ENCODE measurements at regions not wholly inside any gene's neighbourhood (a gene's known extent, or its start where the extent isn't known, plus 50 kb on each side); places are given as distances from the start of the nearest gene placed in this dataset.

GRCh38 chr9:91143642-91144041 lies 218.1 kb downstream of the AUH start:
- H3K4me3 ChIP-seq (ENCODE audit: low read depth in 2 of 2, low read length in 1 of 2): no peak overlapping the region
- H3K9me2 ChIP-seq: no peaks in the 10 kb centered on the region
- WGBS (ENCODE audit: low lambda C conversion rate): 45% methylated on average over 3 of the region's 3 CpGs
- H3K27me3 ChIP-seq (ENCODE audit: insufficient read depth): no peaks in the 10 kb centered on the region
- H3K36me3 ChIP-seq (replicated peaks in 1 of 2; ENCODE audit: control insufficient read depth in 1 of 2, insufficient read depth in 2 of 2, low read length in 1 of 2): no peaks in the 10 kb centered on the region
- ChIA-PET POLR2A (no interaction called here), CTCF (no interaction called here)
- H3F3A ChIP-seq (replicated peaks; ENCODE audit: insufficient read depth): no peaks in the 10 kb centered on the region
- no peak overlapping the region for H3K27ac ChIP-seq (ENCODE audit: low read depth in 2 of 2, low read length in 1 of 2)
- no peaks in the 10 kb centered on the region for H3K79me2 ChIP-seq (ENCODE audit: insufficient read depth)
- H3K4me1 ChIP-seq (ENCODE audit: control insufficient read depth in 1 of 2, insufficient read depth in 2 of 2, low read depth in 1 of 2, low read length in 1 of 2): no peaks in the 10 kb centered on the region
- H3K4me2 ChIP-seq: no peak overlapping the region
- no peak overlapping the region for H2AFZ ChIP-seq (ENCODE audit: low read depth)
- H3K9ac ChIP-seq: no peak overlapping the region
- DNase-seq: no peak
- TF ChIP-seq JUND (IDR thresholded peaks at IDR 0.05) (no peak), SIN3A (IDR thresholded peaks at IDR 0.05; ENCODE audit: borderline replicate concordance, low read depth, low read length) (no peak), TEAD4 (IDR thresholded peaks at IDR 0.05; ENCODE audit: borderline replicate concordance, insufficient read depth) (no peak), RXRA (IDR thresholded peaks at IDR 0.05; ENCODE audit: borderline replicate concordance, low read depth) (no peak), USF1 (IDR thresholded peaks at IDR 0.05; ENCODE audit: borderline replicate concordance, low read depth) (no peak), NFIC (IDR thresholded peaks at IDR 0.05; ENCODE audit: borderline replicate concordance) (no peak), FOXM1 (IDR thresholded peaks at IDR 0.05; ENCODE audit: low read depth) (no peak), TAF1 (IDR thresholded peaks at IDR 0.05; ENCODE audit: borderline replicate concordance, low read depth, low read length) (no peak), RAD21 (IDR thresholded peaks at IDR 0.05; ENCODE audit: low read length) (no peak), EZH2phosphoT487 (IDR thresholded peaks at IDR 0.05; ENCODE audit: borderline replicate concordance, low read depth) (no peak), FOSL2 (IDR thresholded peaks at IDR 0.05; ENCODE audit: borderline replicate concordance, low read depth) (no peak), MEF2A (IDR thresholded peaks at IDR 0.05; ENCODE audit: borderline replicate concordance, low read depth) (no peak), YY1 (IDR thresholded peaks at IDR 0.05; ENCODE audit: low read depth) (no peak)
- no peaks in the 10 kb centered on the region for H4K20me1 ChIP-seq (ENCODE audit: insufficient read depth)
- H3K9me3 ChIP-seq: no peaks in the 10 kb centered on the region

DNA sequence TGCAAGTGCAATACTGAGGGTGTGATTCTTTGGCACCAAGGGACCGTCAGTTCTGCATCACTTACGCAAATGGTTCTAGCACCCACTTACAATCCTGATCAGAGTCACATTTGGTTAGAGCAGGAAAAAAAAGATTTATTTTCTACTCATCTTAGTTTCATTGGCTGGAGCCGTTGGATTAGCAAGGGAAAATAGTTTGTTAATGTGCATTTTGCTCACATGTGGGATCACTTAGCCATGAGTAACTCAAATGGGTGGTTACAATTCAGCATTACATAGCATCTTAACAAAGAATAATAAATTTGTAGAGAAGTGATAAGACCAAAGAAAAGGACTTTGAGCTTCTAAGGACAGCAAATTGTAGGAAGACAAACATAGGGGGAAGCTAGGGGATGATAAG lies 216.9 kb downstream of the AUH start:
- no peak for DNase-seq
- Histone ChIP-seq H4K20me1 (ENCODE audit: insufficient read depth) (no peaks in the 10 kb centered on the region), H3K27ac (ENCODE audit: low read depth in 2 of 2, low read length in 1 of 2) (no peak overlapping the region), H3K4me1 (ENCODE audit: control insufficient read depth in 1 of 2, insufficient read depth in 2 of 2, low read depth in 1 of 2, low read length in 1 of 2) (no peaks in the 10 kb centered on the region), H3K79me2 (ENCODE audit: insufficient read depth) (no peaks in the 10 kb centered on the region), H3K9ac (no peak overlapping the region), H3K4me3 (ENCODE audit: low read depth in 2 of 2, low read length in 1 of 2) (no peak overlapping the region), H3K36me3 (replicated peaks in 1 of 2; ENCODE audit: control insufficient read depth in 1 of 2, insufficient read depth in 2 of 2, low read length in 1 of 2) (no peaks in the 10 kb centered on the region), H3K4me2 (no peak overlapping the region), H2AFZ (ENCODE audit: low read depth) (no peak overlapping the region), H3F3A (replicated peaks; ENCODE audit: insufficient read depth) (no peaks in the 10 kb centered on the region), H3K9me2 (no peaks in the 10 kb centered on the region), H3K27me3 (ENCODE audit: insufficient read depth) (no peaks in the 10 kb centered on the region), H3K9me3 (no peaks in the 10 kb centered on the region)
- 76% methylated on average over 3 of the region's 3 CpGs for WGBS (ENCODE audit: low lambda C conversion rate)
- CTCF ChIA-PET: no interaction called here
- TF ChIP-seq FOXJ3 (CRISPR knock-in tag; IDR thresholded peaks at IDR 0.05): no peak
- POLR2A ChIA-PET: no interaction called here

DNA sequence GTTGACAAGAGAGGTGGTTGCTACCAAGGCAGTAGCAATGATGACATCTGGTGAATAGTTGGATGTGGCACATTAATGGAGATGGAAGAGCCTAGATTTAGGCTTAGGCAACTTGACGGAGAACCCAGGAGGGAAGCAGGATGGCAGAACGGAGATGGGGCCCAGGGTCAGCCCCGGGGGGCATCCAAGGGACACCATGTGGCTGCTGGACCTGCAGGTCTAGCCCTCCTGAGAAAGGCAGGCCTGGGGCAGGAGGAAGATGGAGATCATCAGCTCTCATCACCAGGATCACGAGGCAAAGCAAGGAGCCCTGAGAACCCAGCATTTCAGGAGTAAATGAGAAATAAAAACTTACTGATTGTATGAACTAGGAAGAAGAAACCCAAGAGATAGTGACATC lies 216.2 kb downstream of the AUH start:
- WGBS (ENCODE audit: low lambda C conversion rate): 21% methylated on average over 2 of the region's 4 CpGs
- Histone ChIP-seq H3K9ac (no peak overlapping the region), H2AFZ (ENCODE audit: low read depth) (no peak overlapping the region), H3K9me2 (no peaks in the 10 kb centered on the region), H3F3A (replicated peaks; ENCODE audit: insufficient read depth) (no peaks in the 10 kb centered on the region), H3K27ac (ENCODE audit: low read depth in 2 of 2, low read length in 1 of 2) (no peak overlapping the region), H3K79me2 (ENCODE audit: insufficient read depth) (no peaks in the 10 kb centered on the region), H4K20me1 (ENCODE audit: insufficient read depth) (no peaks in the 10 kb centered on the region), H3K4me1 (ENCODE audit: control insufficient read depth in 1 of 2, insufficient read depth in 2 of 2, low read depth in 1 of 2, low read length in 1 of 2) (no peaks in the 10 kb centered on the region), H3K9me3 (no peaks in the 10 kb centered on the region), H3K36me3 (replicated peaks in 1 of 2; ENCODE audit: control insufficient read depth in 1 of 2, insufficient read depth in 2 of 2, low read length in 1 of 2) (no peaks in the 10 kb centered on the region), H3K4me2 (no peak overlapping the region), H3K27me3 (ENCODE audit: insufficient read depth) (no peaks in the 10 kb centered on the region), H3K4me3 (ENCODE audit: low read depth in 2 of 2, low read length in 1 of 2) (no peak overlapping the region)
- ChIA-PET POLR2A (no interaction called here), CTCF (no interaction called here)
- DNase-seq: no peak
- no peak for TF ChIP-seq TCF12 (IDR thresholded peaks at IDR 0.05)
- TF ChIP-seq, protein P1, sequence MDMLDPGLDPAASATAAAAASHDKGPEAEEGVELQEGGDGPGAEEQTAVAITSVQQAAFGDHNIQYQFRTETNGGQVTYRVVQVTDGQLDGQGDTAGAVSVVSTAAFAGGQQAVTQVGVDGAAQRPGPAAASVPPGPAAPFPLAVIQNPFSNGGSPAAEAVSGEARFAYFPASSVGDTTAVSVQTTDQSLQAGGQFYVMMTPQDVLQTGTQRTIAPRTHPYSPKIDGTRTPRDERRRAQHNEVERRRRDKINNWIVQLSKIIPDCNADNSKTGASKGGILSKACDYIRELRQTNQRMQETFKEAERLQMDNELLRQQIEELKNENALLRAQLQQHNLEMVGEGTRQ (IDR thresholded peaks at IDR 0.05; ENCODE audit: borderline replicate concordance, low read depth, low read length): no peak
